ENCODE measurements at regions not wholly inside any gene's neighbourhood (a gene's known extent, or its start where the extent isn't known, plus 50 kb on each side); places are given as distances from the start of the nearest gene placed in this dataset.

DNA sequence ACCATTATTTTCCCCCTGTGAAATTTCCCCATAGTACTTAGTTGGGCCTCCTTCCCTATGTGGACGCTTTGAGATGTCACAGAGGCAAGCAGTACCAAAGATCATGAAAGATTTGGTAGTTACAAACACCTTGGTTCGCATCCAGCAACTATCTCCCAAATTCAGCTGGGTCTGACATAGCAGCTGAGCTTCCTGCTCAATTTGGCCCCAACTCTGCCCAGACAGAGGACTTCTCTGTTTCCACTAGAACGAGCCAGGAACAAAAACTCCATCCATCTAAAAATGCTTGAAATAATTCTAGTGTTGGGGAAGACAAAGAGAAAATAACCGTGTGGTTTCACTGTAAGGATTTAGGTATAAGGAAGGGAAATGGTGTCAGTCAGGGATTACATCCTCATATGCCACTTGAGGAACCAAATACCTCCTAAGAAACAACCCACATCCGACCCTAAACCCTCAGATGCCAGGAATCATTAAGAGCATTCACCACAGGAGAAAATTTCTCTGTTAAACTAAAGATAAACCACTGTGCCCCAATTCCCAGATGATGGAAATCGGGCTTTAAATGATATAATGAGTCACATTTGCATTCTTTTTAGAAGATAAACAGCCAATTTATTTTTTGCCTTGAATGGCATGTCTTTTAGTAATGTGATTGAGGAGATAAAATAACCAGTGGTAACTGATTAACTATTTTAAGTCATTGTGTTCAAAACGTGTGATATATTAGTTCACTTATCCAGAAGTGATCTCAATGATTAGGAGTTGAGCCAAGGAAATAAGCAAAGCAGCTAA is 103.7 kb upstream of the IFNG-AS1 start:
- Histone ChIP-seq H3K4me3 (replicated peaks in 1 of 3; ENCODE audit: insufficient read depth in 1 of 3, low read depth in 2 of 3, low read length in 3 of 3) (no peak overlapping the region), H3K27me3 (ENCODE audit: control insufficient read depth in 1 of 2, insufficient read depth in 2 of 2, low read length in 2 of 2) (no peaks in the 10 kb centered on the region), H3K27ac (ENCODE audit: extremely low read length, insufficient read depth, low read length) (no peak overlapping the region), H3K4me2 (ENCODE audit: low read depth, low read length) (no peak overlapping the region), H3K9ac (ENCODE audit: insufficient read depth, low read depth, low read length) (no peak overlapping the region), H2AFZ (ENCODE audit: low read length) (no peak overlapping the region), H3K9me3 (ENCODE audit: low read length) (no peaks in the 10 kb centered on the region), H3K79me2 (ENCODE audit: insufficient read depth, low read length) (no peaks in the 10 kb centered on the region), H4K20me1 (ENCODE audit: insufficient read depth, low read length) (no peaks in the 10 kb centered on the region), H3K36me3 (replicated peaks in 1 of 2; ENCODE audit: control insufficient read depth in 1 of 2, insufficient read depth in 2 of 2, low read length in 2 of 2) (no peaks in the 10 kb centered on the region), H3K4me1 (ENCODE audit: insufficient read depth, low read length) (no peaks in the 10 kb centered on the region)
- DNase-seq (ENCODE audit: low spot score), result no peak
- ChIA-PET CTCF (ENCODE audit: low intra/inter-chr PET ratio, low total read pairs) (no interaction called here), POLR2A (no interaction called here)
- no peak for ATAC-seq
- no peak for FAIRE-seq
- 0% methylated on average over 7 of the region's 7 CpGs for WGBS (ENCODE audit: low lambda C conversion rate)
- no TSS peak for BruUV-seq (replicated peaks)
- TF ChIP-seq CCAR2 (optimal IDR thresholded peaks at IDR 0.05; ENCODE audit: low read depth, low read length), result no peak
- no peak for TF ChIP-seq HBP1 (CRISPR knock-in tag; IDR thresholded peaks at IDR 0.05; ENCODE audit: low read depth)
- no peak for TF ChIP-seq ZNF570 (CRISPR knock-in tag; IDR thresholded peaks at IDR 0.05; ENCODE audit: borderline replicate concordance)
- TF ChIP-seq GZF1 (CRISPR knock-in tag; IDR thresholded peaks at IDR 0.05), result no peak
- TF ChIP-seq ZNF607 (CRISPR knock-in tag; IDR thresholded peaks at IDR 0.05; ENCODE audit: borderline replicate concordance), result no peak
- no peak for TF ChIP-seq ONECUT2 (CRISPR knock-in tag; IDR thresholded peaks at IDR 0.05)
- TF ChIP-seq ZNF569 (CRISPR knock-in tag; IDR thresholded peaks at IDR 0.05; ENCODE audit: borderline replicate concordance), result no peak
- TF ChIP-seq ZNF224 (CRISPR knock-in tag; IDR thresholded peaks at IDR 0.05), result no peak
- no peak for TF ChIP-seq ZFP36L1 (CRISPR knock-in tag; IDR thresholded peaks at IDR 0.05)
- no peak for TF ChIP-seq ZSCAN9 (CRISPR knock-in tag; IDR thresholded peaks at IDR 0.05; ENCODE audit: borderline replicate concordance)
- TF ChIP-seq ZFYVE20 (CRISPR knock-in tag; IDR thresholded peaks at IDR 0.05; ENCODE audit: borderline replicate concordance, low read depth), result no peak
- no peak for TF ChIP-seq ZFP36 (IDR thresholded peaks at IDR 0.05; ENCODE audit: borderline replicate concordance, low read depth, low read length, partially characterized antibody)
- TF ChIP-seq EP300 (IDR thresholded peaks at IDR 0.05; ENCODE audit: low read depth in 2 of 2, low read length in 2 of 2), result no peak
- no peak for TF ChIP-seq EP300 (CRISPR knock-in tag; IDR thresholded peaks at IDR 0.05; ENCODE audit: borderline replicate concordance)
- no peak for TF ChIP-seq HMG20A (CRISPR knock-in tag; IDR thresholded peaks at IDR 0.05; ENCODE audit: borderline replicate concordance)
- no peak for TF ChIP-seq SP2 (CRISPR knock-in tag; IDR thresholded peaks at IDR 0.05)
- TF ChIP-seq ASH2L (IDR thresholded peaks at IDR 0.05; ENCODE audit: insufficient read length, low read depth, low read length), result no peak
- intact Hi-C loops (cut with micrococcal nuclease; ENCODE audit: unreplicated experiment), result no loop called here
- in situ Hi-C loops (cut with HindIII; ENCODE audit: extremely low pct_ligation_motif_present, low pct_unique_long_range_greater_than_20kb), result no loop called here
